GM19238 (cell line): ENCODE measurements at regions not wholly inside any gene's neighbourhood (a gene's known extent, or its start where the extent isn't known, plus 50 kb on each side); places are given as distances from the start of the nearest gene placed in this dataset.
"Not testable (repeated sequence)": the region's sequence is repeated elsewhere in the genome, so short reads cannot be mapped to it uniquely, and the experiment has no call there.

Experiments
- DNase-seq: peaks from one replicate; pipeline ENCODE4 v3.0.0; 2011; ENCODE audit warnings: low spot score; ENCODE audit not compliant: insufficient read length

- DNase-seq: no peak
Observed at GRCh38 chr4:71209161-71209560, 129.7 kb upstream of the SLC4A4 start.

GRCh38 chr4:71210823-71211222 lies 128.0 kb upstream of the SLC4A4 start:
- no peak for DNase-seq

GRCh38 chr4:71211748-71212147 lies 127.1 kb upstream of the SLC4A4 start:
- DNase-seq: no peak

- DNase-seq: no peak
Observed at GRCh38 chr4:71212216-71212615, 126.6 kb upstream of the SLC4A4 start.

- DNase-seq: no peak
Observed at GRCh38 chr4:71214578-71214977, 124.2 kb upstream of the SLC4A4 start.

GRCh38 chr4:71216316-71216959 lies 122.4 kb upstream of the SLC4A4 start:
- no peak for DNase-seq

- DNase-seq: no peak
Observed at GRCh38 chr4:71217688-71218087, 121.1 kb upstream of the SLC4A4 start.

- DNase-seq: not testable (repeated sequence)
Observed at GRCh38 chr4:71220848-71221247, 118.0 kb upstream of the SLC4A4 start.

- DNase-seq: no peak
Observed at GRCh38 chr4:71221510-71222466, 117.0 kb upstream of the SLC4A4 start.

- no peak for DNase-seq
Observed at GRCh38 chr4:71222661-71223060, 116.2 kb upstream of the SLC4A4 start.

GRCh38 chr4:71229477-71230270 lies 109.1 kb upstream of the SLC4A4 start:
- DNase-seq: no peak

- DNase-seq: no peak
Observed at GRCh38 chr4:71230271-71231128, 108.3 kb upstream of the SLC4A4 start.

GRCh38 chr4:71231129-71232055 lies 107.4 kb upstream of the SLC4A4 start:
- DNase-seq: no peak

GRCh38 chr4:71232056-71232430 lies 106.8 kb upstream of the SLC4A4 start:
- DNase-seq: no peak

GRCh38 chr4:71232846-71233245 lies 106.0 kb upstream of the SLC4A4 start:
- no peak for DNase-seq

GRCh38 chr4:71235311-71236201 lies 103.3 kb upstream of the SLC4A4 start:
- no peak for DNase-seq

GRCh38 chr4:71236226-71236625 lies 102.6 kb upstream of the SLC4A4 start:
- DNase-seq: no peak

- no peak for DNase-seq
Observed at GRCh38 chr4:71237641-71238040, 101.2 kb upstream of the SLC4A4 start.

GRCh38 chr4:71239365-71239764 lies 99.5 kb upstream of the SLC4A4 start:
- no peak for DNase-seq
